ENCODE measurements at regions not wholly inside any gene's neighbourhood (a gene's known extent, or its start where the extent isn't known, plus 50 kb on each side); places are given as distances from the start of the nearest gene placed in this dataset.
"Not testable (repeated sequence)": the region's sequence is repeated elsewhere in the genome, so short reads cannot be mapped to it uniquely, and the experiment has no call there.

DNA sequence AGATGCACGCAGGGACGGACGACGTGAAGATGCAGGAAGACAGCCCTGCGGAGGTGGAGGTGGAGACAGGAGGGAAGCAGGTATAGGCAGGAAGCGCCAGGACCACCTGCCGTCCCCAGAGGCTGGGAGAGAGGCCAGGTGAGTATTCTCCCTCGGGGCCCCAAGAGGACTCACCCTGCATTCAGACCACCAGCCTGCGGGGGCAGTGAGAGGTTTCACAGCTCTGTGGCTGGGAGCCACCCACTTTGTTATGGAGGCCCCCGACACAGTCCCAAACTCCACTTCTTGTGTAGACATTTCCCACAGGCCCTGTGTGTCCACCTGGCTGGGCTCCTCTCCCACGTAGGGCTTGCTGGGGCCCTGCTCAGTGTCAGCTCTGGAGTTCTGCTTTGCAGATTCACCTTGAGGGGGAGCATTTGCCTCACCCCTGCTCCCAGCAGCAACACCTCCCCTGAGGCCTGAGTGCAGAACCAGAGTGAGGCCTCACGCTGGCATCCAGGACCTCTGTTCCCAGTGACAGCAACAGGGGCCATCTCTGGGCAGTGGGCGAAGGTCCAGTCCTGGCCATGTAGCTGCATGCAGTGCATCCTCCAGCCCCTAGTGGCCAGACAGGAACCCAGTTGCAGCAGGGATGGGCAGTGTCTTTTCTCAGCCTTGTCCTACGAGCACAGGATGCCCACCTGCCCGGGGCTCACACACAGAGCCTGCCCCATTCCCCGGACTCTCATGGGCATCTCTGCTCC lies 119.4 kb upstream of the IQSEC1 start:
- no peak for DNase-seq

DNA sequence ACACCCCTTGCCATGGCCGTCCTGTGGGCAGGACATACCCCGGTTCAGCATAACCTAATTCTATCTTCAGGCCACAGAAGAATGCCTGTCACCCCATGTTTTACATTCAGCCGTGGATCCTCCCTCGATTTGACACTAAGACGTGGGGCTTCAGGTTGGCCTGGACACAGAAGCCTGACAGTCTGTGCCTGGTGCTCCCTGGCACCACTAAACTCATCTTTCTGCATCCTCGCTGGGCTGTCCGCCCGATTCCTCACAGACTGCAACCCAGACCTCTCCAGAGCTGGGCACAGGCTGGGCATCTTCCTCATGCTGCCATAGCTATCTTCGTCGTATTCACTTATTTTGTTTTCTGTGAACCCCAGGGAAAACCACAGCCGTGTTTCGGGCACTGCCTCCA lies 117.8 kb upstream of the IQSEC1 start:
- DNase-seq, result no peak

DNA sequence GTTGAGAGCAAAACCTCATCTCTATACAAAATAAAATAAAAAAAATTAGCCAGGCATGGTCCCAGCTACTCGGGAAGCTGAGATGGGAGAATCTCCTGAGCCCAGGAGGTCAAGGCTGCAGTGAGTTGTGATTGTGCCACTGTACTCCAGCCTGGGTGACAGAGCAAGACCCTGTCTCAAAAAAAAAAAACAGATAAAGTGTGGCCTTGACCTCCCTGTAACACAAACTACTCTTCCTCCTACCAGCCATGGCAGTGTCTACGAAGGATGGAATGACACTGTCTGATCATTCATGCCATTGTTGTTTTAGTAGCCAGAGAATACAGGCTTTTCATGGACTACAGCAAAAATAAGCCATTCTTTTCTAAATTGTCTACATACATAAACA lies 117.1 kb upstream of the IQSEC1 start:
- no peak for DNase-seq

DNA sequence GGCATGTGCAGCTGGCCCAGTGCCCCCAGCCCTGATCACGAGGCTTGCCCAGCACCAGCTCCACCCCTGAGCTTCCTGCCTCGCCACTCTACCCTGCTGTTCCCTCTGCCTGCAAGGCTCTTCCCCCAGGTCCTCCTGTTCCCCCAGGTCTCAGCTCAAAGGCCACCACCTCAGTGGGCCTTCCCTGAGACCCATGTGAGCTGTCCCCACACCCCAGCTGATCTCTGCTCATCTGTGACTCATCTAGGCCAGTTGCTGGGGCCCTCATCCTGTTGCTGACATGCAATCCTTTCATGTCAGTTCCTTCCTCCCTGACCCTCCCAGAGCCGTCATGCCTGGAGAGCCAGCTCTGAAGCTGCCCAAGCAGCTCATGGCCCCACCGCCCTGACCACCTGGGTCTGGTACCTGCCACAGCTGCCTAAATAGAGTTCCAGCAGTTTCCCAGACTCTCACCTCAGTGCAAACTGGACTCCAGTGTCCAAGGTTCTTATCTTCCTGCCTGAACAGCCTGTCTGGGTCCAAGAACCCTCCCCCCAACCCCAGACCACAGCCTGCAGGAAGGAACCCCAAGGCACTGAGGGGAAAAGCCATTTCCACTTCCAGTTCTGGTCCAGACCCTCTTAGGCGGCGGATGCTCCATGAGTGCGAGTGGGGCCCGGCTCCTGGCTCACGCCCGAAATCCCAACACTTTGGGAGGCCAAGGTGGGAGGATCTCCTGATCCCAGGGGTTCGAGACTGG lies 116.6 kb upstream of the IQSEC1 start:
- DNase-seq, result no peak

DNA sequence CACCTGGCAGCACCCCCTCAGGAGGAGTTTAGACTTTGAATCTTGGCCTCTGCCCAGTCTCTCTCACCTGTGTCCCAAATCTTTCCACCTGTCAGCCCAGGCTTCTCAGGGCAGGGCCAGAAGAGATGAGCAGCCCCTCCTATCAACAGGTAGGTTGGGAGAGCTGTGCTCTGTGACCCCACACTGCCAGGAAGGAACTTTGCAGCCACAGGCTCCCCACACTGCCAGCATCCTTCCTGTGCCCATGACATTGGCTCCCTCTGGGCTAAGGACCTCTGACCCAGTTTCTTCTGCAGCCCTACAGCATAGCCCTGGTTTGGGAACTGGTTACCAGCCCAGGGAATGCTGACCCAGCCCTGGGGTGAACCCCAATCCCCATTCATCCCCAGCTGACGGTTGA lies 115.7 kb upstream of the IQSEC1 start:
- no peak for DNase-seq

DNA sequence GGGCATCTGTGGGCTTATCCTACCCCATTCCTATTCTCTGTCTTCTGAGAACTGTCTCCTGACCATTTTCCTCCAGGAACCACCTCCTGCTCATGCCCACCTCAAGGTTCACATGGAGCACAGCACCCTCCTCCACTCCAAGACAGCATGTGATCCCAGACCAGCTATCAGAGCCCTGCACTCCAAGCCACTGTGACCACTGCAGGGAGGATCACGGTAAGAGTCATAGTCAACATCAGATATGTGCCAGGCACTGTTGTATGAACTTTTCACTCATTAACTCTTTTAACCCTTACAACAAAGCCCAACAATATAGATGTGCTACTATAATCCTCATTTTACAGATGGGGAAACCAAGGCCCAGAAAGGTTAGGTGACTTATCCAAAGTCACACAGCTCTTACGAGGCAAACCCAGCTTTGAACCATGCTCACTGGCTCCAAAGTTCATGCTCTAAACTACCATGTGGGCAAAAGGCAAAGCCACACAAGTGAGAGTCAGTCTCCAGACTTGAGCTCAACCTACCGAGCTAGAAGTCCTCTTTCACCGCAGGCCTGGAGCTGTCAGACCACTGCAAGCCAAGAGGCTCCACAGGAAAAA lies 115.1 kb upstream of the IQSEC1 start:
- no peak for DNase-seq

DNA sequence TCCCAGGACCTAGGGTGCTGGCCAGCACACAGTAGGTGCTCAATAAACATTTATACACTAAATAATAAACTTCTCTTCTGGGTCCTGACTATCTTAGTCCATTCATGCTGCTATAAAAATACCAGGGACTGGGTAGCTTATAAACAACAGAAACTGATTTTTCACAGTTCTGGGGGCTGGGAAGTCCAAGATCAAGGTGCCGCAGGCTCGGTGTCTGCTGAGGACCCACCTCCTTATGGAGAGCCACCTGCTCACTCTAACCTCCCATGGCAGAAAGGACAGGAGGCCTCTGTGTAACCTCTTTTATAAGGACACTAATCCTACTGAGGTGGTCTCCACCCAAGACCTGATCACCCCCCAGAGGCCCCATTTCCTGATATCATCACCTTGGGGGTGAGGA lies 114.4 kb upstream of the IQSEC1 start:
- no peak for DNase-seq

DNA sequence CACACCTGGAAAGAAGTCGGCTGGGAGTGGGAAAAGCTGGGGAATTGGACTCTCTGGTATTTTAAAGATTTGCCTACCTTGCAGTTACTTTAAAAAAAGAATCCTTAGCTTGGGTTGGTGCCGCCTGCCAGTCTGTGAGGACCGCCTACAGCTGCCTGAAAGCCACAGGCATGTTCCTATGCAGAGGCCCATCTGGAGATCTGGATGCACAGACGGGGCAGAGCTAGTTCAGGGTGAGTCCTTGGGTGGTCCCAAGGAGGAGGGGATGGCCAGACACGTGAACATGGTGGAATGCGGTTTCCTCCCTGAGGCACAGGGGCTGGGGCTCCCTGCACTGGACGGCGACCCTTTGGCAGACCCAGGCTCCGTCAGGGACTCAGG lies 113.2 kb upstream of the IQSEC1 start:
- DNase-seq, result no peak

DNA sequence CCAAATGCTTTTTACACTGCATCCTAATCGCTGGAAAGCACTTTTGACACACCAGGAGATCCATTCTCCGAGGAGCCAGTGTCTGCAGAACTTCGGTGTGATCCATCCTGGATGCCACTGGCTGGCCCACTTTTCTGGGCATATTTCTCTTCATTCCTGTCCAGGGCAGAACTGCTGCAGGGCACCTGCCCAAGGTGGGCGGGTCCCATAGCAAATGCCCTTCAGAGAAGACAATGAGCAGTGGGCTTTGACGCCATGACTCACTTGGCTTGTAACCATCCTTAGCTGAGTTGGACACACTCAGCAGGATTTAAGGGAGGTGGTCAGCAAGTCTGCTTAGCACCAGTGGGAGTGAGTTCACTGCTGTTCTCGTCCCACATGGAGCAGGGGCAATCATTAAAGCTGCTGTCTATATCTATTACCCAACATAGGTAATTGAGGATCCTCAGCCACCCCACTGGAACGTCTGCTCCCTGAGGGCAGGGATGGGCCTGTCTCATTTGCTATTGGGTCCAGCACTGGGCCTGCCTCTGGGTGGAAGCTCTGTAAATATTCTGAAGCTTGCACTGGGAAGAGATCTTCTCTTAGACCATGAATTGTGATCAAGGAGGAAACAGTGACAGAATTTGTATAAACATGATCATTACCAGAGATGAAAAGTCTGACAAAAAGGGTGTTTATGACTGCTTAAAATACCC lies 112.7 kb upstream of the IQSEC1 start:
- DNase-seq, result no peak

DNA sequence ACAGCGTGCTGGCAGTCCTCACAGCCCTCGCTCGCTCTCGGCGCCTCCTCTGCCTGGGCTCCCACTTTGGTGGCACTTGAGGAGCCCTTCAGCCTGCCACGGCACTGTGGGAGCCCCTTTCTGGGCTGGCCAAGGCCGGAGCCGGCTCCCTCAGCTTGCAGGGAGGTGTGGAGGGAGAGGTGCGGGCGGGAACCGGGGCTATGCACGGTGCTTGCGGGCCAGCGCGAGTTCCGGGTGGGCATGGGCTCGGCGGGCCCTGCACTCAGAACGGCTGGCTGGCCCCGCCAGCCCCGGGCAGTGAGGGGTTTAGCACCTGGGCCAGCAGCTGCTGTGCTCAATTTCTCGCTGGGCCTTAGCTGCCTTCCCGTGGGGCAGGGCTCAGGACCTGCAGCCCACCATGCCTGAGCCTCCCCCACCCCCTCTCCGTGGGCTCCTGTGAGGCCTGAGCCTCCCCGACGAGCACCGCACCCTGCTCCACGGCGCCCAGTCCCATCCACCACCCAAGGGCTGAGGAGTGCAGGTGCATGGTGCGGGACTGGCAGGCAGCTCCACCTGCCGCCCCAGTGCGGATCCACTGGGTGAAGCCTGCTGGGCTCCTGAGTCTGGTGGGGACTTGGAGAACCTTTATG lies 106.5 kb upstream of the IQSEC1 start:
- not testable (repeated sequence) for DNase-seq

DNA sequence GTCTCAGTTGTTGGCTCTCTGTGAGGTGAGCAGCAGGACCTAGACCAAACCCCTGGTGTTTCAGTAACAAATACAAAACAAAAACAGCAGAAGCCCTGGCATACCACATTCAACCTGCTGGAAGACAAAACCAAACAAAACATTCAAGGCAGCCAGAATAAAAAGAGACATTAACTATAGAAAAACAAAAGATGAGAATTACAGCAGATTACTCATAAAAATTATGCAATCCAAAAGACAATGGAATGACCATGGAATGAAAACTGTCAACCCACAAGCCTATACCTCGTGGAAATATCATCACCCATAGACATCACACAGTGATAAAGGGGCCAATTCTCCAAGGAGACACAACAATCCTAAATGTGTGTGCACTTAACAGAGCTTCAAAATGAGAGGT lies 106.0 kb upstream of the IQSEC1 start:
- DNase-seq, result no peak

DNA sequence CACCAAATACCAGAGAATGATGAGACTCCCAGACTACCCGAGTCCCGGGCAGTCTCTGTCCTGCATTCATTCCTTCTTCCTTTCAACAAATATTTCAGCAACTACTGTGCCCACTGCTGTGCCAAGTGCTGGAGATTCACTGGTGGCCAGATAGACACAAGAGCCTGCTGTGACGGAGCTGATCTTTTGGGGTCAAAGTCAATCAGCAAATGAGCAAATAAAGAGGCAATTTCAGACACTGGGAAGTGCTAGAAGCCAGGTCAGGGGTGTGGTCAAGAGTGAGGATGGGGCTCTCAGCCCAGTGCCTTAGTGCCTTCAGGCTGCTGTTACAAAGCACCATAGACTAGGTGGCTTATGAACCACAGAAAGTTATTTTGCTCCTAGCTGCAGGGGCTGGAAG lies 104.9 kb upstream of the IQSEC1 start:
- DNase-seq, result no peak

DNA sequence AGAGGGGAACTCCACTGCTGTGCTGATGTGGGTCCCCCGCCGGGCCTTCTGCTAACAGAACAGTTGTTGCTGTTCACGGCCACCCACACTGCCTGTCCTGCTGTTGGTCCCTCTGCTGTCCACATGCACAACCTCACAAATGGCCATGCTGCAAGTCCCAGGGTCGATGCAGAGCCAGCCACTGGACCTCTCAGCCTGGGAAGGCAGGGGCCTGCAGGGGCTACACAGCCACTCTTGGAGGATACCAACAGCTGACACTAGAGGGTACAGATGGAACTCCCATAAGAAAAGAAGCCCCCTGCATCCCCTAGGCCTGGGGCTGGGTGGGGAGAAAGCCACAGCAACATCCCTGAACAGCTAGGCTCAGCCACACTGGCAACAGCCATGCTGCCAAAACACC lies 104.4 kb upstream of the IQSEC1 start:
- DNase-seq, result no peak

DNA sequence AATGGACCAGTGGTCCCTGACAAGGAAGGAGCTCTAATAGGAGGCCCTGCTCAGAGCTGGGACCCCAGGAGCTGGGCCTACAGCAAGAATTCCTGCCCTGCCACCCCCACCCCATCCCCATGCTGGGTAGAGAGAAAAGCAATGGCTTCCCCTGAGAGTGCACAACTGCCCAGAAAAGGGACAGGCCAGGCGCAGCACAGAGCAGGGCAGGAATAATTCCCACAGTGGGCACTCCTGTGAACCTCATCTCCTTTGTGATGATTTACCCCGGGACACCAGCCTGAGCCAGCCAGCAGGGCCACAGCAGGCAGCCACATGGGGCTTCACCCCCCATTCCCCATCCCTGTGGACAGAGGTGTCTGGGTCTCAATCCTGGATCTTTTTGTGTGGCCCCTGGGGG lies 104.0 kb upstream of the IQSEC1 start:
- DNase-seq, result no peak

DNA sequence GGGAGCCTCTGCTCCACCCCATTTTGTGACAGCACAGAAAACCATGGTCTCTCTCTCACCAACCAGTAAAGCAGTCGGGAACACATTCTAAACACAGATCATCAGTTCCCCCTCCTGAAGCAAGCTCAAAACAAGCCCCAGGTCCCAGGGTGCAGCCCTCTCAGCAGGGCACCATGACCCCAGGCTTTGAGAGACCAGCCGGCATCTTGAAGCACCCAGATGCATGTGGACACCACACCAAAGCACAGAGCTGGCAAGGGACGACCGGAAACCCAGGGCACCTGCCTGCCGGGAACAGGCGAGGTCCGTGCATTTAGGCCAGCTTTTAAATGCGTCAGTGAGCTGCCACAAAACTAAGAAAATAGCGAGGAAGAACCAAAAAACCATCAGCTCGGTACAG lies 103.2 kb upstream of the IQSEC1 start:
- no peak for DNase-seq

DNA sequence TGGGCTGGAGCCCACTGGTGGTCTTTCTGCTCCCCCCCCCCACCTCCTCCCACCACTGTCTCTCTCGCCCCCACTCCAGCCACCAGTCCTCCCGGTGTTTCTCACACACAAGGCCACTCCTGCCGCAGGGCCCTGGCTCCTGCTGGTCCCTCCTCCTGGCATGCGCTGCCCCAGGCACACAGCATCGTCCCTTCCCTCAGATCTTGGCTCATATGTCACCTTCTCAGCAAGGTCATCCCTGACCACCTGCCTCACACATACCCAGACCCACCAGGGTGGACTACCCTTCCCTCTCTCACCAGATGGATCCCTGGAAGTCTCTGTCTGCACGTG lies 101.5 kb upstream of the IQSEC1 start:
- no peak for DNase-seq

DNA sequence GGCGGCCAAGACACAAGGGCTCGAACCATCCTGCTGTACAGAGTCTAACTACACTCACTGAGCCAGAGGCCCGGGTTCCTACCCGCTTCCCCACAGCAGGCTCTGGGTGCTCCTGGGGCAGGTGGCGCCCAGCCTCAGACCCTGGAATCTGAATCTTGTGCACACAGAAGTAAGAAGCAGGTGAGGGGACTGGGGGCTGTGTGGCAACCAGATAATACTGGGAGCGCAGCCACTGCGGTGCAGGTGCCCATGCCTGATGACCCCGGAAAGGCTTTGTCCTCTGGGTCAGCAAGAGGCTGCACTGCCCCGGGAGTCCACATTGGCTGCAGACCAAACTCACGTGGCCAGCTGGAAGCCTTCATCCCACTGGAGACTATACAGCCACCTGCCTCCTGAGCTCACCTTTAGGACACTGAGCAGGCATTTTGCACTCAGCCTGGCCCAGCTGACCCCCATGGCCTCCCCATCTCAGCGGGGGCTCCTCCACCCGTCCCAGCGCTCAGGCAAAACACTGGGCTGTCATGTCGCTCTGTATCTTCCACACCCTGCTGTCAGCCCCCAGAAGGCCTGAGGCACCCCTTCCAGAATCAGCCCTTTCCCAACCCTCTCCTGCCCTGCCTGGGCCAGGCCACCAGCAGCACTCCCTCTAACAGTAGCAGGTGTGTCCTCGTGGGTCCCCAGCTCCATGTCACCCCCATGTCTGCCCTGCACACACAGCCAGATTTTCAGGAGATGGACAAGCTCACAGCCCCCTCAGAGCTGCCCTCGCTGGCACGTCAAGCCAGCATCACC lies 101.0 kb upstream of the IQSEC1 start:
- DNase-seq, result no peak

DNA sequence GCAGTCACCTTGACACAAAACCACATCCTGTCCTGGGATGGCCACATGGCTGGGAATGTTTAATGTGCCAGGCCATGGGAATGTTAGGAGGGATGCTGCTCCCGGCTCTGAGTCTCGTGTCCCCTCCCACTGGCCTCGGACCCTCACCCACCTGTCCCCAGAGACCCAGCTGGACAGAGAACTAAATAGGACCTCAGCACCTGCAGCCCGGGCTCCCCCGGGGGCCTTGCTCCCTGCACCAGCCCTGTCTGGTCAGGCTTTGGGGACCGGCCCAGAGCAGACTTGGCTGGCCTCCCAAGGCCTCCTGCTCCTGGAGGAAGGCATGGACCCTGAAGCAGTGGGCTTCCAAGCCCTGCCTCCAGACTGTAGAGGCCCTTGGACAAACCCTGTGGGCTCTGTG lies 100.0 kb upstream of the IQSEC1 start:
- DNase-seq, result no peak

DNA sequence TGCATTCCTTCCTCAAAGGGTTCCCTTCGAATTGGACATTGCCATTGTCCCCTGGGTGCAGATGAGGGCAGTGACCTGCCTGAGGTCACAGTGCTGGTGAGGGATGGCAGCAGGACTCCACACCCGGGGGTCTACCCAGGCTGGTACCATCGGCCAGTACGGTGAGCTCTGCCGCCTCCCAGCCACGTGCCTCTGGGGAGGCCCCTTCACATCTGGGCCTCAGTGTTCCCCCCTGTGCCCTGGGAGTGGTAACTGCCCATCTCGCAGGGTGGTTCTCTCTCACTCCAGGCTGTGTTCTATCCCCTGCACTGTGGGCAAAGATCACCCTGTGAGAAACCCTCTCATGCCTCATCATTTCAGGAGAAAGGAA lies 99.4 kb upstream of the IQSEC1 start:
- DNase-seq, result no peak

DNA sequence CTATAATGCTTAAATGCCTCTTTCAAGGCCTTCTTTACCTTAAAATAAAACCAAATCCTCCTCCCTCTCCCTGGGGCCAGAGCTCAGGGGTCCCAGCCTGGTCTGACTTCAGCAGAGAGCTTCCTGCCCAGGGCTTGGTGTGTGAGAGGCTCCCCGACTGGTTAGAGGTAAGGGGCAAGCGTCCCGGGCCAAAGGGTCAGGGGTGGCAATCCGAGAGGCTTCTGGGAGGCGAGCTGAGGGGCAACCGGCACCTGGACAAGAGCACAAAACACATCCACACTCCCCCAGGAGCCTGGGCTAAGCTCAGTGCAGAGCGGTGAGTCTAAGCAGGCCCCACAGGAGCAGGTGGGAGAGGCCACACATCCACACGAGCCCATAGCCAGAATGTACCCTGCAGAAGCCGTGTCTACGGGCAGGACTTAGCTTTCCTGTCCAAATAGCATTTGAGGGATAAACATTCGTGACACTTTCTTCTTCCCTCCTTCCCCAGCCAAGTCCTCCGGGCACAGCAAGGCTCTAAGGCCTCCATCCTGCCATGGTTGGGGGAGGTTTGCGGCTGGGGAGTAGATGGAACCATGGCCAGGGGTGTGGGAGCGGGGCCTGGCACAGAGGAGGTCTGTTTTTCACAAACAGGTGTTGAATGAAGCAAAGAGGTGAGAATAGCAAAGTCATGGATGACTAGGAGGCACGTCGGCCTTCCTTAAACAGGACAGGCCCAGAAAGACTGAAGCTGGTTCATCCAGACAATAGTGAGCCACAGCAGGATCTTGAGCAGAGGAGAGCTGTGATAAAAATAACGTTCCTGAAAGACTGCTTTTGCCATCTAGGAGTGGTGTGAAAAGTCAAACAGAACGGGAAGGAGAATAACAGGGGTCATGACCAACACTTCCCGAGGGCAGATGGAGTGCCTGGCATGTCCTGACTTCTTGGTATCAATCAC lies 98.7 kb upstream of the IQSEC1 start:
- DNase-seq, result no peak

DNA sequence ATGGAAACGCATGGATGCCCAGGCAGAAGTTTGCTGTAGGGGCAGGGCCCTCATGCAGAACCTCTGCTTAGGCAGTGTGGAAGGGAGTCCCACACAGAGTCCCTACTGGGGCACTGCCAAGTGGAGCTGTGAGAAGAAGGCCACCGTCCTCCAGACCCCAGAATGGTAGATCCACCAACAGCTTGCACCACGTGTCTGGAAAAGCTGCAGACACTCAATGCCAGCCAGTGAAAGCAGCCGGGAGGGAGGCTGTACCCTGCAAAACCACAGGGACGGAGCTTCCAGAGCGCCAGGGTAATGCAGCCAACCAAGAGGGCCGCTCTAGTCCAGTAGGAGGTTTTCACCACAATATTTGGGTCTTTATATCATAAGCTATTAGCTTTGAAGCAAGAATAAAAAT lies 97.1 kb upstream of the IQSEC1 start:
- DNase-seq, result no peak

DNA sequence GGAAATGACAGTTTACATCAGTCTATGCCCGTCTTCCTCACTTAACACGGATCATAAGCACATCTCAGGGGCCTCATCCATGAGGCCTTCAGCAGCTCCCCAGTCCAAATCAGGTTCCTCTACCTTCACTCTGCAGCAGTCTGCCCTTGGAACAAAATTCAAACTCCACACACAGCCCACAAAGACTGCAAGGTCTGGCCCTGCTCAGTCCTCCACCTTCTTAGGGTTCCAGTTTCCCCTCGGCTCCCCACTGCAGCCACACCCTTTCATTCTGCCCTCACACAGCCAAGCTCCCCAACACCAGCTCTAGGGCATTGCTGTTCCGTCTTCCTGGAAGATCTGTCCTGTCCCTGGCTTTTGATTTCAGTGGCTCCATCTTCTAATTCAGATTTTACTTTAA lies 95.2 kb upstream of the IQSEC1 start:
- DNase-seq, result no peak

Measured in activated T-cell treated with anti-CD3 and anti-CD28 coated beads, Interleukin-2, amount 50 U/mL, for 1 hour (primary cell).